SK-N-SH treated with all-trans-retinoic acid at 6 μM for 48 hours (cell line): ENCODE measurements at regions not wholly inside any gene's neighbourhood (a gene's known extent, or its start where the extent isn't known, plus 50 kb on each side); places are given as distances from the start of the nearest gene placed in this dataset.

Experiments used
- ARNTL ChIP-seq: fragments of 450-650 bp; formaldehyde crosslinking; IDR thresholded peaks from 2 replicates; pipeline ENCODE4 v1.5.0; 2020; ENCODE audit warnings: low read depth, mild to moderate bottlenecking, moderate library complexity, borderline replicate concordance
- ESRRG ChIP-seq: fragments of 250-450 bp; sonication (Bioruptor Pico); IDR thresholded peaks from 2 replicates; pipeline ENCODE4 v1.6.1; 2021; ENCODE audit warnings: mild to moderate bottlenecking
- GLIS3 ChIP-seq: fragments of 250-450 bp; sonication (Bioruptor Pico); IDR thresholded peaks from 2 replicates; pipeline ENCODE4 v1.5.0; 2020; ENCODE audit warnings: mild to moderate bottlenecking, moderate library complexity
- OSR1 ChIP-seq: fragments of 250-450 bp; sonication (Bioruptor Pico); IDR thresholded peaks from 2 replicates; pipeline ENCODE4 v1.8.0; 2022; ENCODE audit warnings: moderate library complexity, mild to moderate bottlenecking, inconsistent platforms
- PPARA ChIP-seq: fragments of 250-450 bp; sonication (Bioruptor Pico); IDR thresholded peaks from 2 replicates; pipeline ENCODE4 v1.5.0; 2020; ENCODE audit warnings: mild to moderate bottlenecking, borderline replicate concordance
- RARB ChIP-seq: fragments of 250-450 bp; sonication (Bioruptor Pico); IDR thresholded peaks from 2 replicates; pipeline ENCODE4 v1.8.0; 2021; ENCODE audit warnings: mild to moderate bottlenecking, moderate library complexity
- SNAI2 ChIP-seq: fragments of 250-450 bp; sonication (Bioruptor Pico); IDR thresholded peaks from 2 replicates; pipeline ENCODE4 v1.5.0; 2020; ENCODE audit warnings: mild to moderate bottlenecking, moderate library complexity
- TOX ChIP-seq: fragments of 250-450 bp; sonication (Bioruptor Pico); IDR thresholded peaks from 2 replicates; pipeline ENCODE4 v1.8.0; 2021; ENCODE audit warnings: mild to moderate bottlenecking, moderate library complexity, borderline replicate concordance
- ZFP3 ChIP-seq: fragments of 250-450 bp; sonication (Bioruptor Pico); IDR thresholded peaks from 2 replicates; pipeline ENCODE4 v1.5.0; 2020; ENCODE audit warnings: mild to moderate bottlenecking, moderate library complexity
- ZFP30 ChIP-seq: fragments of 450-650 bp; formaldehyde crosslinking; IDR thresholded peaks from 2 replicates; pipeline ENCODE4 v1.5.0; 2022; ENCODE audit warnings: mild to moderate bottlenecking, moderate library complexity
- TF ChIP-seq, protein P1 (sequence below): fragments of 250-450 bp; sonication (Bioruptor Pico); IDR thresholded peaks from 2 replicates; pipeline ENCODE4 v1.8.0; 2021; ENCODE audit warnings: low read depth, mild to moderate bottlenecking, moderate library complexity, borderline replicate concordance
- TF ChIP-seq, protein P2 (sequence below): fragments of 250-450 bp; sonication (Bioruptor Pico); IDR thresholded peaks from 2 replicates; pipeline ENCODE4 v1.8.0; 2020; ENCODE audit warnings: mild to moderate bottlenecking, moderate library complexity, borderline replicate concordance
- TF ChIP-seq, protein P3 (sequence below): fragments of 250-450 bp; sonication (Bioruptor Pico); IDR thresholded peaks from 2 replicates; pipeline ENCODE4 v1.5.1; 2020; ENCODE audit warnings: low read depth, mild to moderate bottlenecking, moderate library complexity
- TF ChIP-seq, protein P4 (sequence below): fragments of 250-450 bp; sonication (Bioruptor Pico); IDR thresholded peaks from 2 replicates; pipeline ENCODE4 v1.5.0; 2020; ENCODE audit warnings: mild to moderate bottlenecking, moderate library complexity

DNA sequence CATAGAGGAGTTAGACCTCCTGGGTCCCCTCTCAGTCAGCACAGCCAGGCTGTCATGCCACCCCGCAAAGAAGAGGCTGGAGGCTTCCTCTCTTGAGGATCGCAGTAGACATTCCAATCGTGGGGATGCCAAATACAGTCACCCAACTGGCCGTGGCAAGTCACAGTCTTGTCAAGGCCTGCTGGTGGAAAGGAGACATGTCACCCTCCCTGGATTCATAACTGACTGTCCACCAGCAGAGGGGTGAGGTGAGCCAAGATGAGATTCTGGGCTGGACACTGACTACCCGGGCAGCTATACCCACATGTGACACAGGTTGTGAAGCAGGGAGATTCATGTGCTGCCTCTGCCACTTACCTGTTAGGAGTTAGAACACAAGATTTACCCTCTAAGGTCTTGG, 123.5 kb upstream of the NGF start:
- TF ChIP-seq, protein P1, sequence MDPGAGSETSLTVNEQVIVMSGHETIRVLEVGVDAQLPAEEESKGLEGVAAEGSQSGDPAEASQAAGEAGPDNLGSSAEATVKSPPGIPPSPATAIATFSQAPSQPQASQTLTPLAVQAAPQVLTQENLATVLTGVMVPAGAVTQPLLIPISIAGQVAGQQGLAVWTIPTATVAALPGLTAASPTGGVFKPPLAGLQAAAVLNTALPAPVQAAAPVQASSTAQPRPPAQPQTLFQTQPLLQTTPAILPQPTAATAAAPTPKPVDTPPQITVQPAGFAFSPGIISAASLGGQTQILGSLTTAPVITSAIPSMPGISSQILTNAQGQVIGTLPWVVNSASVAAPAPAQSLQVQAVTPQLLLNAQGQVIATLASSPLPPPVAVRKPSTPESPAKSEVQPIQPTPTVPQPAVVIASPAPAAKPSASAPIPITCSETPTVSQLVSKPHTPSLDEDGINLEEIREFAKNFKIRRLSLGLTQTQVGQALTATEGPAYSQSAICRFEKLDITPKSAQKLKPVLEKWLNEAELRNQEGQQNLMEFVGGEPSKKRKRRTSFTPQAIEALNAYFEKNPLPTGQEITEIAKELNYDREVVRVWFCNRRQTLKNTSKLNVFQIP, result no peak
- TF ChIP-seq, protein P2, sequence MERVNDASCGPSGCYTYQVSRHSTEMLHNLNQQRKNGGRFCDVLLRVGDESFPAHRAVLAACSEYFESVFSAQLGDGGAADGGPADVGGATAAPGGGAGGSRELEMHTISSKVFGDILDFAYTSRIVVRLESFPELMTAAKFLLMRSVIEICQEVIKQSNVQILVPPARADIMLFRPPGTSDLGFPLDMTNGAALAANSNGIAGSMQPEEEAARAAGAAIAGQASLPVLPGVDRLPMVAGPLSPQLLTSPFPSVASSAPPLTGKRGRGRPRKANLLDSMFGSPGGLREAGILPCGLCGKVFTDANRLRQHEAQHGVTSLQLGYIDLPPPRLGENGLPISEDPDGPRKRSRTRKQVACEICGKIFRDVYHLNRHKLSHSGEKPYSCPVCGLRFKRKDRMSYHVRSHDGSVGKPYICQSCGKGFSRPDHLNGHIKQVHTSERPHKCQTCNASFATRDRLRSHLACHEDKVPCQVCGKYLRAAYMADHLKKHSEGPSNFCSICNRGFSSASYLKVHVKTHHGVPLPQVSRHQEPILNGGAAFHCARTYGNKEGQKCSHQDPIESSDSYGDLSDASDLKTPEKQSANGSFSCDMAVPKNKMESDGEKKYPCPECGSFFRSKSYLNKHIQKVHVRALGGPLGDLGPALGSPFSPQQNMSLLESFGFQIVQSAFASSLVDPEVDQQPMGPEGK (CRISPR knock-in tag), result no peak
- TF ChIP-seq ZFP30 (CRISPR knock-in tag) (no peak), SNAI2 (CRISPR knock-in tag) (no peak), ESRRG (CRISPR knock-in tag) (no peak), ARNTL (CRISPR knock-in tag) (no peak), RARB (CRISPR knock-in tag) (no peak), TOX (CRISPR knock-in tag) (no peak), ZFP3 (CRISPR knock-in tag) (no peak), PPARA (CRISPR knock-in tag) (no peak), GLIS3 (CRISPR knock-in tag) (no peak), OSR1 (CRISPR knock-in tag) (no peak)
- TF ChIP-seq, protein P3, sequence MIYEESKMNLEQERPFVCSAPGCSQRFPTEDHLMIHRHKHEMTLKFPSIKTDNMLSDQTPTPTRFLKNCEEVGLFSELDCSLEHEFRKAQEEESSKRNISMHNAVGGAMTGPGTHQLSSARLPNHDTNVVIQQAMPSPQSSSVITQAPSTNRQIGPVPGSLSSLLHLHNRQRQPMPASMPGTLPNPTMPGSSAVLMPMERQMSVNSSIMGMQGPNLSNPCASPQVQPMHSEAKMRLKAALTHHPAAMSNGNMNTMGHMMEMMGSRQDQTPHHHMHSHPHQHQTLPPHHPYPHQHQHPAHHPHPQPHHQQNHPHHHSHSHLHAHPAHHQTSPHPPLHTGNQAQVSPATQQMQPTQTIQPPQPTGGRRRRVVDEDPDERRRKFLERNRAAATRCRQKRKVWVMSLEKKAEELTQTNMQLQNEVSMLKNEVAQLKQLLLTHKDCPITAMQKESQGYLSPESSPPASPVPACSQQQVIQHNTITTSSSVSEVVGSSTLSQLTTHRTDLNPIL (CRISPR knock-in tag), result no peak
- TF ChIP-seq, protein P4, sequence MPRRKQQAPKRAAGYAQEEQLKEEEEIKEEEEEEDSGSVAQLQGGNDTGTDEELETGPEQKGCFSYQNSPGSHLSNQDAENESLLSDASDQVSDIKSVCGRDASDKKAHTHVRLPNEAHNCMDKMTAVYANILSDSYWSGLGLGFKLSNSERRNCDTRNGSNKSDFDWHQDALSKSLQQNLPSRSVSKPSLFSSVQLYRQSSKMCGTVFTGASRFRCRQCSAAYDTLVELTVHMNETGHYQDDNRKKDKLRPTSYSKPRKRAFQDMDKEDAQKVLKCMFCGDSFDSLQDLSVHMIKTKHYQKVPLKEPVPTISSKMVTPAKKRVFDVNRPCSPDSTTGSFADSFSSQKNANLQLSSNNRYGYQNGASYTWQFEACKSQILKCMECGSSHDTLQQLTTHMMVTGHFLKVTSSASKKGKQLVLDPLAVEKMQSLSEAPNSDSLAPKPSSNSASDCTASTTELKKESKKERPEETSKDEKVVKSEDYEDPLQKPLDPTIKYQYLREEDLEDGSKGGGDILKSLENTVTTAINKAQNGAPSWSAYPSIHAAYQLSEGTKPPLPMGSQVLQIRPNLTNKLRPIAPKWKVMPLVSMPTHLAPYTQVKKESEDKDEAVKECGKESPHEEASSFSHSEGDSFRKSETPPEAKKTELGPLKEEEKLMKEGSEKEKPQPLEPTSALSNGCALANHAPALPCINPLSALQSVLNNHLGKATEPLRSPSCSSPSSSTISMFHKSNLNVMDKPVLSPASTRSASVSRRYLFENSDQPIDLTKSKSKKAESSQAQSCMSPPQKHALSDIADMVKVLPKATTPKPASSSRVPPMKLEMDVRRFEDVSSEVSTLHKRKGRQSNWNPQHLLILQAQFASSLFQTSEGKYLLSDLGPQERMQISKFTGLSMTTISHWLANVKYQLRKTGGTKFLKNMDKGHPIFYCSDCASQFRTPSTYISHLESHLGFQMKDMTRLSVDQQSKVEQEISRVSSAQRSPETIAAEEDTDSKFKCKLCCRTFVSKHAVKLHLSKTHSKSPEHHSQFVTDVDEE, result no peak
